Neutrophil (primary cell): ENCODE measurements at regions not wholly inside any gene's neighbourhood (a gene's known extent, or its start where the extent isn't known, plus 50 kb on each side); places are given as distances from the start of the nearest gene placed in this dataset.

ENCODE experiments used
- H3K27ac ChIP-seq: fragments of 200-600 bp; sonication (generic); 2 replicates; pipeline ENCODE4 v1.5.1; 2016; ENCODE audit warnings: mild to moderate bottlenecking, moderate library complexity
- H3K27me3 ChIP-seq: fragments of 200-600 bp; sonication (generic); 2 replicates; pipeline ENCODE4 v1.6.0; 2016; ENCODE audit warnings: mild to moderate bottlenecking
- H3K36me3 ChIP-seq: fragments of 200-600 bp; sonication (generic); 2 replicates; pipeline ENCODE4 v1.5.1; 2017
- H3K4me1 ChIP-seq, 2 experiments: fragments of 200-600 bp in 1 of 2; sonication (generic) in 1 of 2; 1 replicate in 1 of 2; 2 replicates in 1 of 2; pipeline versions ENCODE4 v1.5.1 to v1.6.1; 2013 to 2016; ENCODE audit warnings: low read depth in 1 of 2, low read length in 1 of 2, mild to moderate bottlenecking in 1 of 2, moderate library complexity in 1 of 2; ENCODE audit not compliant: control insufficient read depth in 1 of 2, insufficient read depth in 1 of 2
- H3K4me3 ChIP-seq, 2 experiments: fragments of 200-600 bp in 1 of 2; sonication (generic) in 1 of 2; 1 replicate in 1 of 2; 2 replicates in 1 of 2; pipeline ENCODE4 v1.5.1; 2013 to 2016; ENCODE audit warnings: low read depth in 1 of 2, low read length in 1 of 2, mild to moderate bottlenecking in 1 of 2, moderate library complexity in 1 of 2
- H3K9me3 ChIP-seq: fragments of 200-600 bp; sonication (generic); 2 replicates; pipeline ENCODE4 v1.5.1; 2016
- CTCF ChIP-seq: fragments of 200-600 bp; sonication (generic); IDR thresholded peaks from 2 replicates; pipeline ENCODE4 v1.5.1; 2016; ENCODE audit warnings: antibody characterized with exemption

GRCh38 chr15:69722924-69723323, 270.3 kb downstream of the RPLP1 start:
- Histone ChIP-seq H3K9me3 (no peaks in the 10 kb centered on the region), H3K4me3 (peak overlapping the region; percentile 58 to 60), H3K36me3 (no peaks in the 10 kb centered on the region), H3K27me3 (no peaks in the 10 kb centered on the region), H3K4me1 (peaks cover 99 to 100% of the 10 kb centered on the region in 2 experiments), H3K27ac (peak overlapping the region; percentile 96)
- no peak for TF ChIP-seq CTCF

- no peaks in the 10 kb centered on the region for H3K9me3 ChIP-seq
- H3K27ac ChIP-seq = peak overlapping the region; percentile 96
- no peaks in the 10 kb centered on the region for H3K27me3 ChIP-seq
- no peak for TF ChIP-seq CTCF
- peak overlapping the region; percentile 58 to 60 for H3K4me3 ChIP-seq
- peaks cover 99 to 100% of the 10 kb centered on the region in 2 experiments for H3K4me1 ChIP-seq
- H3K36me3 ChIP-seq = no peaks in the 10 kb centered on the region
Observed at GRCh38 chr15:69723404-69724096, 270.9 kb downstream of the RPLP1 start.

- Histone ChIP-seq H3K4me3 (peak overlapping the region; percentile 3 to 58), H3K36me3 (no peaks in the 10 kb centered on the region), H3K27me3 (no peaks in the 10 kb centered on the region), H3K4me1 (peaks cover 99 to 100% of the 10 kb centered on the region in 2 experiments), H3K9me3 (no peaks in the 10 kb centered on the region), H3K27ac (peak overlapping the region; percentile 96)
- TF ChIP-seq CTCF = peak; percentile 8
Observed at GRCh38 chr15:69724333-69724732, 271.7 kb downstream of the RPLP1 start.

GRCh38 chr15:69725275-69725674, 272.7 kb downstream of the RPLP1 start:
- no peaks in the 10 kb centered on the region for H3K9me3 ChIP-seq
- H3K4me1 ChIP-seq = peaks cover 96% of the 10 kb centered on the region in 2 experiments
- H3K27me3 ChIP-seq = no peaks in the 10 kb centered on the region
- peak overlapping the region; percentile 16 to 58 for H3K4me3 ChIP-seq
- TF ChIP-seq CTCF = no peak
- peak overlapping the region; percentile 96 for H3K27ac ChIP-seq
- H3K36me3 ChIP-seq = no peaks in the 10 kb centered on the region

GRCh38 chr15:69725957-69726356, 273.3 kb downstream of the RPLP1 start:
- TF ChIP-seq CTCF = peak; percentile 94
- H3K27ac ChIP-seq = peak overlapping the region; percentile 96
- peaks cover 96% of the 10 kb centered on the region in 2 experiments for H3K4me1 ChIP-seq
- no peaks in the 10 kb centered on the region for H3K36me3 ChIP-seq
- H3K9me3 ChIP-seq = no peaks in the 10 kb centered on the region
- no peaks in the 10 kb centered on the region for H3K27me3 ChIP-seq
- H3K4me3 ChIP-seq = peak overlapping the region; percentile 16 to 58
